Hematopoietic multipotent progenitor cell treated with erythropoietin and hydrocortisone succinate and interleukin-3 and kit ligand, for 15 days (in vitro differentiated cells): ENCODE measurements at regions not wholly inside any gene's neighbourhood (a gene's known extent, or its start where the extent isn't known, plus 50 kb on each side); places are given as distances from the start of the nearest gene placed in this dataset.
A peak's percentile ranks its signal among the peaks of the same experiment; 100 is the strongest.

ENCODE experiments used
- DNase-seq: peaks from one replicate; pipeline ENCODE4 v3.0.0-alpha.2; 2015; ENCODE audit warnings: low spot score

DNA sequence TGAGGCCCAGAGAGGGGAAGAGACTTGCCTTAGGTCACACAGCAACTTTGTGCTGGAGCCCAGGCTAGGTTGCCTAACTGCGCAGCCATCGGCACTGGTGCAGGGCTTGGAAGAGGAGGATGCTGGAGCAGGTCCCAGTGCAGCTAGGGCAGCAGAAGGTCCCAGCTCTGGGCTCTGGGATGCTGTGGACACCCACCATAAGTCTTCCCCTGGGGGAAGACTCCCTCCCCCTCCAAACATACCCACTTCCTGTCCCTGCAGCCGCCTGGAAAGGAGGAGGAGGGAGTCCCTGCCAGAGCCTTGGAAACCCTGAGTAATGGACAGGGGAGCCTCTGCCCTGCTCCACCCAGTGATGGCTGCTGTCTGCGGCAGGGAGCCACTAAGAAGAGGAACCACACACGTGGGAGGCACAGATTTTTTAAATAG is 93.6 kb downstream of the NCR2 start:
- DNase-seq, result no peak

DNA sequence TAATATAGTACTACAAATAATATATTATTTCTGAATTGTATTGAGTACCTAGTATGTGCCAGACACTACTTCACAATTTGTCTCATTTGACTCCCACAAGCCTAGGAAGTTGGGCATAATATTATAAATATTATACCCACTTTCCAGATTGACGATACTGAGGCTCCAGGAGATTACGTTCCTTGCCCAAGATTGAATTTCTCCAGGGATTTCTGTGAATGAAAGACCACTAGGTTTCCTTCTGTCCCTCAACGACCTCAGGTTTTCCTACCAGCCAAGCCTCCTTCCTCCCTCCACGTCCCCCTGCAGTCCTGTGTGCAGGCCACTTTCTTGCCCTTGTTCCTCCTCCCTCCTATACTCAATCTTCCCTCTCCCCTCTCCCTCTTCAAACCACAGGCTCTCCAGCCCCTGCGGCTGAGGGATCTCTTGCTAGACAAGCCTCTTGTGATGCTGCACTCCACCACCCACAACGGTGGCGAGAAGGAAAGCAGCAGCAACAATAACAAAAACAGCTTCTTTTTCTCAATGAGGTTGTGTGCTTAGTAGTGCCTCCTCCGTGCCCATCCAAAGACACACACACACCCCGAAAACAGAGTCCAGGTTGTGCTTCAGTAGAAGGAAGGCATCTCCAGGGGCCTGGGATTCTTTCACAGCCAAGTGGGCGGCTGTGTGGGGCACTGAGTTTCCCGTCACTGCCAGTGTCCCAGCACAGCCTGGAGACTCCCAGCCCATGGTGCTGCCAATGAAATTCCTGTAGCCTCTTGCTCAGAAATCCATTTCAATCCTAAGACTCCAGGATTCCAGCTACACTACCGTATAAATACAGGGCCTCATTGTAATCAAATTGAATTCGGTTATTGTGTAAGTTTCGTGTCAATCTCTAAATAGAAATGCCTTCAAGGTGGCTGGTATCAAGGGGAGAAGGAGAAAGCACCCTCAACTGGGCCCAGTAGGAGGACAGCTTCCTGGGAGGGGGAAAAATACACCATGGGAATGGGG is 94.4 kb downstream of the NCR2 start:
- DNase-seq, result no peak

DNA sequence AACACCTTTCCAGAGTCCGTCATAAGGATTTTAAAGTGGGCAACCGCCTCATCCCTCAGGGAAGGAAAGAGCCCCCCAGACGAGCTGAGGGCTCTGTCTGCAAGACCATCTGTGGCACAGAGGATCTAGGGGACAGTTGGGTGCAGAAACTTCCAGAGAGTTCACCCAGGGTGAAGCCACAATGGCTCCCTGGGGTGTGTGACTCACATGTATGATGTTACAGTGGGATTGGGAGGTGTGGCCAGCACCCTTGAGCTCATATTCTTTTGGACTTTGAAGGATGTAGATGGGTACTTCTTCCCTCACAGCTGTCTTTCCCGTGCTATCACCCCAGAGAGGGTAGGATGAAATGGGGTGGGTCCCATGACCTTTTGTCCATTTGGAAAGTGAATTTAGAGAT is 95.5 kb downstream of the NCR2 start:
- no peak for DNase-seq

GRCh38 chr6:41432280-41432679 is 96.9 kb downstream of the NCR2 start:
- DNase-seq, result no peak

- no peak for DNase-seq
These were observed 99.5 kb downstream of the NCR2 start for GRCh38 chr6:41434803-41435481.

- no peak for DNase-seq
These were observed 102.2 kb downstream of the NCR2 start for GRCh38 chr6:41437604-41438003.

DNA sequence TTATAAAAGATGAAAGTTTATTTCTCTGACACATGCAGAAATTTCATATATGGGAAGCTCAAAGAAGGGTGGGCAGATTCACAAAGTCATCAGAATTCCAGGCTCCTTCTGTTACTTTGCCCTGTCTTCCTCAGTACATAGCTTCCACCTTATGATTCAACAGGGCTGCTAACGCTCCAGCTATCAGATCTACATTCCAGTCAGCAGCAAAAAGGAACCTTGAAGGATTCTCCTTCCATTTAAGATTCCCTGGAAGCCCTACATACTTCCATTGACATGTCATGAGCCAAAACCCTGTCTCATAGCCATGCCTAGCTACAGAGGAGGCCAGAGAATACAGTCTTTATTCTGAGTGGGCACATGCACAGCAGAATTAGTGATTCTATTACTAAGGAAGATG is 103.3 kb downstream of the NCR2 start:
- DNase-seq, result no peak

DNA sequence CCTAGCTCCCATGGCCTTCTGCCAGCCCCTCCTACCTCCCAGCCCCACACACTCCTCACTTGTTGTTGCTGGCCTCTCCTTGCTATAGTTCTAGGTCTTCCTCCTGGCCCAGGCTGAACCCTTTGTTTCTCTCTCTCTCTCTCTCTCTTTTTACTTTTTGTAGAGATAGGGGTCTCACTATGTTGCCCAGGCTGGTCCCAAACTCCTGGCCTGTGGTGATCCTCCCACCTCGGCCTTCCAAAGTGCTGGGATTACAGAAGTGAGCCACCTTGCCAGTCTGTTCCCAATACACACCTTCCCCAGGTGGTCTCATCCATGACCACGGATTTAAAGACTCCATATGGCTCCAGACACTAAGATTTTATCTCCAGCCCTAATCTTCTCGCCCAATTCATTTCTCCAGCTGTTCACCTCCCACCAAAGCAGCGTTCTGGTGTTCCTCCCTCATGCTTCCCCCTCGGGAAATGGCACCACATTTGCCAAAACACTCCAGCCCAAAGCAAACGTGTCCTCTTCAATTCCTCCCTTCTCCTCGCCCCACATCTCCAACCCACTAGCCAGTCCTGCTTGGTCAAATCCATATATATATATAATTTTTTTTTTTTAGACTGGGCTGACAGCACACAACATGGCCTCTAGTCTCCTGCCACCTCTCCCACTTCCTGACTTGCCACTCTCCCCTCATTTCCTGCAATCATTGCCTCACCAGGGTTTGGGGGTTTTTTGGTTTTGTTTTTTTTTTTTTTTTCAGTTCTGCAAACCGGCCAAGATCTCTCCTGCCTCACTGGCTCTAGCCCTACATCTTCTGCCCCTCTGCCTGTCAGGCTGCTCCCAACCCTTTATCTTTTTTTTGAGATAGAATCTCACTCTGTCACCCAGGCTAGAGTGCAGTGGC is 104.4 kb downstream of the NCR2 start:
- DNase-seq, result no peak

DNA sequence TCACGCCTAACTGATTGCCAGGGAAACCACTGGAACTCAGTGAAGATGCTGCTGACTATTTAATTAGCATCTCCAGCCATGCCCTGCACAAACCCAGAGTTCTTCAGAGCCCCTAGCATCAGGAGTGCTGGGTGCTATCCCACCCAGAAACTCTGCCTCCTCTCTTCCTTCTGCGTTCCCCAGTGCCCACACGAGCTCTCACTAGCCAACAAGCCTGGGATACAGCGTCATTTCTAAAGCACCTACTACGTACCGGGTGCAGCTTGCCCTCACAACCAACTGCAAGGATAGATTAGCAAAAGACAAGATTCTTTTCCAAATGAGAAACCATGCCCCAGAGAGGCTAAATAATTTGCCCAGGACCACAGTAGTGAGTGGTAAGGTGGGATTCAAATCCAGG is 105.2 kb upstream of the FOXP4 start:
- no peak for DNase-seq

DNA sequence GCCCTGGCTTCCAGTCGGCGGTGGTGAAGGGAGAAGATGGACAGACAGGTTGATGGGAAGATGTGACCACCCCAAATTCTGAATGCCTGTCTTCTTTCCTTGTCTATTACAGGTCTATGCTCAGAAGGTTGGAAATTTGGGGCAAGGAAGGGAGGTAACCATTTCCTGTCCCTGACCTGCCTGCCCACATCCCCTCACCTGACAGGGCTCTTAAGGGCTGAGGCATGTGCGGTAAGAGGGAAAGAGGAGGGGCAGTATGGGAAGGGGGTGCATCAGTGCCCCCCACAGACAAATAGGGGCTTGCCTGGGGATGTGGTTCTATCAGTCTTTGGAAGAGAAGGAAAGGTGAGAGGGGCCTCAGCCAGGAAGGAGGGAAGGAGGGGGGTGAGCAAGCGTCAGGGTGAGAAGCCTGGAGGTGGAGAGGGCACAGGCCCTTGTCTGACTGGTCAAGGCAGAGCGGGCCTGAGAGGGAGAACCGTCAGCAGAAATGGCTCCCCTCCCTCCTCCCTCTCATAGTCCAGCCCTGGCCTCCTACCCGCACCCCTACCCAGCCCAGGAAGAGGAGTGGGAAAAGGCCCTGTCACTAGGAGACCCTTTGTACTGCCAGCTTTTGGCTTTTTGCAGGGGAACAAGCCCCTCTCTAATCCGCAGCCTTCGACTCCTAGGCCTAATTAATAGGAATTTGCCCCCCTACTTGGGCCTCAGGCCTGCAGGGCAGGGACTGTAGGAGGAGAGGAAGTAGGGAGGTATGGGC is 104.4 kb upstream of the FOXP4 start:
- no peak for DNase-seq

- DNase-seq, result no peak
These were observed 103.9 kb upstream of the FOXP4 start for GRCh38 chr6:41442352-41442672.

- DNase-seq, result no peak
These were observed 103.2 kb upstream of the FOXP4 start for GRCh38 chr6:41442800-41443501.

GRCh38 chr6:41443616-41444525 is 102.3 kb upstream of the FOXP4 start:
- DNase-seq, result no peak

DNA sequence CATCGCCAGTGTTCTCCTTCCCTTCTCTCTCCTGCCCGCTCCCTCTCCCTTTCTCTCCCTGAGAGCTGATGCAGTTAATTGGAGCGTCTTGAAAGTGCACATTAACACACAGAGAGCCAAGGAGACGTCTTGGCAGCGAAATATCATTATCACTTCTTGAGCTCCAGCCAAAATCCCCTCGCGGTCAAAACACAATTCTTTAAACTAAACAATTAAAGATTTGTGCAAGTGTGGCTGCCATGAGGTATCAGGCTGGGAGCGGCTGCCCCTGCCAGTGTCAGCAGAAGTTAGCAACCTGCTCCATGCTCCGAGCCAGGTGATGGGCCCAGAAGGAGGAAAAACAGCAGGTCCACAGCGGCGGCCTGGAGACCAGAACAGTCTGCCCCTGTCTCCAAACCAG is 100.9 kb upstream of the FOXP4 start:
- no peak for DNase-seq

- no peak for DNase-seq
These were observed 100.0 kb upstream of the FOXP4 start for GRCh38 chr6:41446132-41446531.

DNA sequence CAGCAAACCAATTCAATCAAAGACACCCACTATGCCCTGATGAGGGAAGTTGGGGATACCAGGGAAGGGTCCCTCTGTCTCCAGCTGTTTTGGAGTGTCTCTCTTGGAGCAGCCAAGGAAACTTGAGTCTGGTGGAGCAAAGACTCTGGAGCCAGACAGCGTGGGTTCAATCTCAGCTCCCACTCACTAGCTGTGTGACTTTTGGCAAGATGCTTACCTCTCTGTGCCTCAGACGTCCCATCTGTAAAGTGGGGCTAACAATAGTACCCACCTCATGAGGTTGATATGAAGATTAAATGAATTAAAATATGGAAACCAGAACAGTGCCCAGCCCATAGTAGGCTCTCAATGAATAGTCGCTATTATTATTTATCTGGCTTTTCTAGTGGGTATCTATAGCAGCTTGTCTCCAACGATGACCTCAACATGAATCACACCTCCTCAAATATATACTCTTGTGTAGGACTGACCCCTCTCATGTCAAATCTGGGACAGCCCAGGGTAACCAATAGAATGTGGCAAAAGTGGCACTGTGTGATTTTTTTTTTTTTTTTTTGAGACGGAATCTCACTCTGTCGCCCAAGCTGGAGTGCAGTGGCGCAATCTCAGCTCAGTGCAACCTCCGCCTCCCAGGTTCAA is 99.2 kb upstream of the FOXP4 start:
- no peak for DNase-seq

DNA sequence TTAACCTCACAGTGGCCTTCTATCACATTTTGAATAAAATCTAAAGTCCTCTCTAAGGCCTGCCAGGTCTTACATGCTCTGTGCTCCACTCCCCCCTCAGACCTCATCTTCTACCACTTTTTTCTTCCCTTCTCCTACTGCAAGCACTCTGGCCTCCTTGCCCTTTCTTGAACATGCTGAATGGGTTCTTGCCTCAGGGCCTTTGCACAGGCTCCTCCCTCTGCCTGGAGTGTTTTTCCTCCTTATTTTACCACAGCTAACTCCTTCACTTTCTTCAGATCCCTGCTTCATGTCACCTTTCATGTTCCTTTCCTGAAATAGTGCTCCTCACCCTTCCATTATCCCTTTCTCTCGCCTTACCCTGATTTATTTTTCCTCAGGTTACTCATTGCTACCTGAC is 97.9 kb upstream of the FOXP4 start:
- DNase-seq, result no peak

GRCh38 chr6:41449399-41450245 is 96.6 kb upstream of the FOXP4 start:
- peak; percentile 29 for DNase-seq

- no peak for DNase-seq
These were observed 95.6 kb upstream of the FOXP4 start for GRCh38 chr6:41450581-41450980.
